Thyroid gland (tissue), 4 donors: ENCODE measurements at regions not wholly inside any gene's neighbourhood (a gene's known extent, or its start where the extent isn't known, plus 50 kb on each side); places are given as distances from the start of the nearest gene placed in this dataset.

Experiments used
- DNase-seq, 2 donors: peaks; one replicate each; pipeline ENCODE4 v3.0.0-alpha.2; 2019
- H3K27ac ChIP-seq, 3 donors: fragments of 200-600 bp; sonication (generic); 1 replicate in 2 of 3; 2 replicates in 1 of 3; pipeline ENCODE4 v1.5.1; 2016 to 2019; ENCODE audit warnings: mild to moderate bottlenecking in 1 of 3, moderate library complexity in 1 of 3
- H3K27me3 ChIP-seq: fragments of 200-600 bp; sonication (generic); one replicate; pipeline ENCODE4 v1.5.1; 2019
- H3K36me3 ChIP-seq, 2 donors: fragments of 200-600 bp; sonication (generic); one replicate each; pipeline ENCODE4 v1.5.1; 2016 to 2019
- H3K4me1 ChIP-seq, 2 donors: fragments of 200-600 bp; sonication (generic); one replicate each; pipeline ENCODE4 v1.5.1; 2017 to 2019
- H3K4me3 ChIP-seq, 3 donors: fragments of 200-600 bp; sonication (generic); replicated peaks in 1 of 3; 1 replicate in 2 of 3; 2 replicates in 1 of 3; pipeline ENCODE4 v1.5.1; 2016; ENCODE audit warnings: mild to moderate bottlenecking in 1 of 3
- H3K9me3 ChIP-seq: fragments of 200-600 bp; sonication (generic); one replicate; pipeline ENCODE4 v1.5.1; 2017
- POLR2A ChIP-seq, 2 donors: fragments of 450-650 bp; IDR thresholded peaks; one replicate each; pipeline ENCODE4 v1.6.1; 2017; ENCODE audit warnings: antibody characterized with exemption in 2 of 2, mild to moderate bottlenecking in 2 of 2, moderate library complexity in 1 of 2
- WGBS, 2 donors: methylation state at CpG; one replicate each; pipeline ENCODE4 v1.1.5; 2017; 5-methylcytosine and 5-hydroxymethylcytosine counted together
- intact Hi-C: fragments of 100-400 bp; cut with DNase I; formaldehyde crosslinking; loops from one replicate; pipeline ENCODE4 v1.15.1; 2023
- TF ChIP-seq, protein P1 (sequence below), 6 experiments: fragments of 200-600 bp in 3 of 6; fragments of 450-650 bp in 3 of 6; sonication (generic) in 3 of 6; IDR thresholded peaks; one replicate each; pipeline ENCODE4 v1.5.1; 2016 to 2019; ENCODE audit warnings: antibody characterized with exemption in 6 of 6, mild to moderate bottlenecking in 2 of 6, inconsistent platforms in 1 of 6, moderate library complexity in 1 of 6

DNA sequence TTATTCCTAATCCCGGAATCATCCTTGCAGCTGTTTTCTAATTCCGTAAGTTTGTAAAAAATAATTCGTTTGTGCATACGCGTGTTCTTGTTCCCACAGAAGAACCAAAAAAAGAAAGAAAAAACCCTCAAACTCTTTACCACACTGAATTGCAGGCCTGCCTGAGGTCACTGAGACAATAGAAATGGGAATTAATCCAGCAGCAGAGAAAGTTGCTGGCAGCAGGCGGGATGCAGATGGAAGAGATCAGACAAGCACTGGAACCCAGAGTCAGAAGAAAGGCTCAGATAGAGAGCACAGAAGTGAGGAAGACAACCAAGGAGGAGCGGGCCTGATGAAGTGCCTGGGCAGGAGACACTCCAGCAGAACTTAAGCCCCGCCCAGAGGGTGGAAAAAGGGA lies 141.5 kb upstream of the VWC2 start:
- TF ChIP-seq, protein P1, sequence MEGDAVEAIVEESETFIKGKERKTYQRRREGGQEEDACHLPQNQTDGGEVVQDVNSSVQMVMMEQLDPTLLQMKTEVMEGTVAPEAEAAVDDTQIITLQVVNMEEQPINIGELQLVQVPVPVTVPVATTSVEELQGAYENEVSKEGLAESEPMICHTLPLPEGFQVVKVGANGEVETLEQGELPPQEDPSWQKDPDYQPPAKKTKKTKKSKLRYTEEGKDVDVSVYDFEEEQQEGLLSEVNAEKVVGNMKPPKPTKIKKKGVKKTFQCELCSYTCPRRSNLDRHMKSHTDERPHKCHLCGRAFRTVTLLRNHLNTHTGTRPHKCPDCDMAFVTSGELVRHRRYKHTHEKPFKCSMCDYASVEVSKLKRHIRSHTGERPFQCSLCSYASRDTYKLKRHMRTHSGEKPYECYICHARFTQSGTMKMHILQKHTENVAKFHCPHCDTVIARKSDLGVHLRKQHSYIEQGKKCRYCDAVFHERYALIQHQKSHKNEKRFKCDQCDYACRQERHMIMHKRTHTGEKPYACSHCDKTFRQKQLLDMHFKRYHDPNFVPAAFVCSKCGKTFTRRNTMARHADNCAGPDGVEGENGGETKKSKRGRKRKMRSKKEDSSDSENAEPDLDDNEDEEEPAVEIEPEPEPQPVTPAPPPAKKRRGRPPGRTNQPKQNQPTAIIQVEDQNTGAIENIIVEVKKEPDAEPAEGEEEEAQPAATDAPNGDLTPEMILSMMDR (IDR thresholded peaks at IDR 0.05) = no peak
- no peak for TF ChIP-seq POLR2A (IDR thresholded peaks at IDR 0.05)
- no peaks in the 10 kb centered on the region for H3K9me3 ChIP-seq
- H3K27me3 ChIP-seq = no peaks in the 10 kb centered on the region
- no peak for DNase-seq
- H3K4me3 ChIP-seq = no peak overlapping the region
- H3K36me3 ChIP-seq = no peaks in the 10 kb centered on the region
- no peak overlapping the region for H3K27ac ChIP-seq
- intact Hi-C loops = no loop called here
- H3K4me1 ChIP-seq = no peaks in the 10 kb centered on the region
- WGBS, 2 donors = 75 to 77% methylated on average over 8 of the region's 8 CpGs

DNA sequence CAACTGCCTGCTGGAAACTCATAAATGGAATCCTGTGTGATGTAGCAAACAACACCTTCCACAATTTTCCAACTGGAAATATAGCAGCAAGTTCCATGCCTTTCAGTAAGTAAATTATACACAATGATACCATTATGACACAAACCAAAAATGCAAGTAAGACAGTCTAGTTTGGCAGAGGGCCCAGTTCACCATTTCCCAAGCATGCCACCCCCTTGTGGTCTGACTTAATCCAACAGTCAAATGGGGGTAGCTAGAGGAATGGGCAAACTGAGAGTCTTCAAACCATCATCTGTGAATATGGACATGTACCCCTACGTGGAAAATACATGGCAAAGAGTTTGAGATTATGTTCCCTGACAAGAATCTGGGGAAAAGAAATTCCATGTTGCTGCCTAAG lies 137.6 kb upstream of the VWC2 start:
- no peak for TF ChIP-seq POLR2A (IDR thresholded peaks at IDR 0.05)
- TF ChIP-seq, protein P1 (IDR thresholded peaks at IDR 0.05) = no peak

DNA sequence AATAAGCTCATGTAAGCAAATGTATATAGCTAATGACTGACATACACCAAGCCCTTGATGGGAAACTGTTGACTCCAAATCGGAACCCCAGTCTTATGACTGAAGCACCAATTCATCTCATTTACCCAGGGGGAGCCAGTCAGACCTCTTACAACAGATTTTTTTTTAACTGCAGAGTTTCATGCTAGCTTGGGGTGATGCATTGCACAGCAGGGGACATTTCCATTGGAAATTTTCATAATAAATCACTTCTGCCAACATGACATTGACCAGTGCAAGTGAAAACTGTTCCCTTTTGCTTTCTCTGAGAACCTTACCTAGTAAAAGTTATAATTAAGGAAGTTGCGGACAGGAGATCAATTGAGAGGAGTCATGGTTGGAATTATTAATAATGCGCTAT lies 137.0 kb upstream of the VWC2 start:
- Histone ChIP-seq H3K36me3 (no peaks in the 10 kb centered on the region), H3K9me3 (no peaks in the 10 kb centered on the region), H3K27me3 (no peaks in the 10 kb centered on the region), H3K4me3 (no peak overlapping the region), H3K4me1 (no peaks in the 10 kb centered on the region), H3K27ac (no peak overlapping the region)
- intact Hi-C loops = no loop called here
- no peak for DNase-seq
- 83 to 88% methylated on average over 3 of the region's 3 CpGs for WGBS, 2 donors
- TF ChIP-seq, protein P1 (IDR thresholded peaks at IDR 0.05) = no peak
- no peak for TF ChIP-seq POLR2A (IDR thresholded peaks at IDR 0.05)

More for the DNA sequence above, 137.6 kb upstream of the VWC2 start:
- H3K9me3 ChIP-seq = no peaks in the 10 kb centered on the region
- DNase-seq = no peak
- no peak overlapping the region for H3K27ac ChIP-seq
- intact Hi-C loops = no loop called here
- 71 to 78% methylated on average over 1 of the region's 1 CpG for WGBS, 2 donors
- no peaks in the 10 kb centered on the region for H3K4me1 ChIP-seq
- H3K4me3 ChIP-seq = no peak overlapping the region
- no peaks in the 10 kb centered on the region for H3K27me3 ChIP-seq
- no peaks in the 10 kb centered on the region for H3K36me3 ChIP-seq

DNA sequence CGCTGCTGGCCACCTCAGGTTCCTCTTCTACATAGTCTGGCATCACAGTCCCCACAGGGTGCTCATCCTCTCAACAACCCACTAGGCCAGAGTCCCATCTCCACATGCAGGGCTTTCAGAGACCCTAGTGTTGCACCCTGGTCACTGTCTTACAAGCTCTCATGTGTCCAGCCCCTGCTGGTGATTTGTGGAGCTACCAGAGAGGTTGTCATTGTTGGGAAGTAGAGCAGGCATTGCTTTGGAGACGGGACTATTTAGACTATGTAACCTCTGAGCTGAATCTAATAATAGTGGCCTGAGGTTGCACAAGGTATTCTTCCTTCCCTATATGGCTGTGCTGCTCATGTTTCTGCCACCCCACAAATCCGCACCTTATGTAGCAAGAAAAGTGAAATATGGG lies 135.3 kb upstream of the VWC2 start:
- DNase-seq = no peak
- H3K27me3 ChIP-seq = no peaks in the 10 kb centered on the region
- no peaks in the 10 kb centered on the region for H3K4me1 ChIP-seq

DNA sequence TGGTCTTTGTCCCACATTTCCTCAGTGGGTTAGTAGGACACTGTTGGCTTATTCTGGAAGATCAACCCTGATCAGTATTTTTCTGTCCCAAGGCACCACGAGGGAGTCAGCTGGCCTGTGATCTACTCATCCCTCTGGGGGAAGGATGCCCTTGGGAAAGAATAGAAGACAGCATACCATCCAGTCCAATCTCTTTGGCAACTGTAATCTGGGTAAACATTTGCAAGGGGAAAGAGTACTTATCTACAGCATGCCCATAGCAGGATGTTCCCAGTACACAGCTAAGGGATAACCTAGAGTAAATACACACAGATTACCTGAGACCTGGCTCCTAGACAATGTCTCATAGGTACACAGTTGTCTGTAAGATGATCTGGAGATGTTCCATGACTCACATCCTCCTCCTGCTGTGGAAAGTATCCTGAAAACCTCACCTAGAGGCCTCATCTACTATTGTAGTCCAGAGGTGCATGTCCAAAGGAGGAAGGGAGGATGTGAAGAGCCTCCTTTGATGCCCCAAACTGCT lies 134.3 kb upstream of the VWC2 start:
- TF ChIP-seq, protein P1 (IDR thresholded peaks at IDR 0.05) = no peak
- TF ChIP-seq POLR2A (IDR thresholded peaks at IDR 0.05) = no peak
- intact Hi-C loops = no loop called here
- DNase-seq = no peak
- no peaks in the 10 kb centered on the region for H3K9me3 ChIP-seq
- no peaks in the 10 kb centered on the region for H3K36me3 ChIP-seq
- no peak overlapping the region for H3K27ac ChIP-seq
- no peaks in the 10 kb centered on the region for H3K27me3 ChIP-seq
- 27% methylated on average over 1 of the region's 1 CpG for WGBS, 2 donors
- no peaks in the 10 kb centered on the region for H3K4me1 ChIP-seq
- H3K4me3 ChIP-seq = no peak overlapping the region

More for the DNA sequence above, 135.3 kb upstream of the VWC2 start:
- Histone ChIP-seq H3K9me3 (no peaks in the 10 kb centered on the region), H3K4me3 (no peak overlapping the region), H3K27ac (no peak overlapping the region), H3K36me3 (no peaks in the 10 kb centered on the region)
- WGBS, 2 donors = 84 to 94% methylated on average over 3 of the region's 3 CpGs
- TF ChIP-seq, protein P1 (IDR thresholded peaks at IDR 0.05) = no peak
- no peak for TF ChIP-seq POLR2A (IDR thresholded peaks at IDR 0.05)
- intact Hi-C loops = no loop called here
